ENCODE measurements at regions not wholly inside any gene's neighbourhood (a gene's known extent, or its start where the extent isn't known, plus 50 kb on each side); places are given as distances from the start of the nearest gene placed in this dataset.

DNA sequence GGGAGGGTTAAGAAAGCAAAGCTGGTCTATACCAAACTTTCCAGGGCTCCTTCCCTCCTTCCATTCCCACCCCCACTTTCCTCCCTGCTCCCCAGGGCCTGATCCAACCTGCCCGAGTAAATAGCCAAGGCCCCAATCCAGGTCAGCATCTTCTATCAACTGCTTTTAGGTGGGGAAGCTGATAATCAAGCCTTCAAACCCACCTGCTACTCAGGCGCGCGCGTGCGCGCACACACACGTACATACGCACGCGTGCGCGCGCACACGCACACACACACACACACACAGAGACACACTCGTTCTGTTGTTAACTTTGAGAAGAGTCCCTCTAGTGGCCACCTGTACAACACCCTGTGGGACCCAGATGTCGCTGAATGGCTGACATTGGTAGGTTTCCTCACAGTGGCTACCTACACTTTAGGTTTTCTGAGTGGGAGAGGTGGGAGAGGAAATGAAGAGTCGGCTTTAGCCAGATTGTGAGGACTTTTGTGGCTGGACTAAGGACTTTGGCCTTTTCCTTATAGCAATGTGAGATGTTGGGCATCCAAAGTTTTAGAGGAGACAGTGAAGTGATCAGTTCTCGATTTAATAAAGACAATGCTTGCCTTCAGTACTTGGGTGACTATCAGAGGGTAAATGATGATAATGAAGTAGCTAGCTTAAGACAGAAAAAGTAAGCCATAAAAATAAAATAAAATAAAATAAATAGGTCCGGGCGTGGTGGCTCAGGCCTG lies 179.9 kb upstream of the C2CD4B start:
- H3K4me3 Mint-ChIP-seq (ENCODE audit: unreplicated experiment) = peak overlapping the region; percentile 70
- H3K9me3 Mint-ChIP-seq (ENCODE audit: unreplicated experiment) = no peaks in the 10 kb centered on the region
- ChIA-PET CTCF (interaction anchor here (0.6 to 2.2 kb wide), 12 partner anchors 9 to 397 kb away, joined by 3 to 16 read pairs (median 4); no protein-coding TSS in a partner anchor), POLR2A (interaction anchor here (0.5 to 1.4 kb wide), 3 partner anchors 20 to 46 kb away, joined by 3 to 5 read pairs (median 4); no protein-coding TSS in a partner anchor)
- TF ChIP-seq, protein P1, sequence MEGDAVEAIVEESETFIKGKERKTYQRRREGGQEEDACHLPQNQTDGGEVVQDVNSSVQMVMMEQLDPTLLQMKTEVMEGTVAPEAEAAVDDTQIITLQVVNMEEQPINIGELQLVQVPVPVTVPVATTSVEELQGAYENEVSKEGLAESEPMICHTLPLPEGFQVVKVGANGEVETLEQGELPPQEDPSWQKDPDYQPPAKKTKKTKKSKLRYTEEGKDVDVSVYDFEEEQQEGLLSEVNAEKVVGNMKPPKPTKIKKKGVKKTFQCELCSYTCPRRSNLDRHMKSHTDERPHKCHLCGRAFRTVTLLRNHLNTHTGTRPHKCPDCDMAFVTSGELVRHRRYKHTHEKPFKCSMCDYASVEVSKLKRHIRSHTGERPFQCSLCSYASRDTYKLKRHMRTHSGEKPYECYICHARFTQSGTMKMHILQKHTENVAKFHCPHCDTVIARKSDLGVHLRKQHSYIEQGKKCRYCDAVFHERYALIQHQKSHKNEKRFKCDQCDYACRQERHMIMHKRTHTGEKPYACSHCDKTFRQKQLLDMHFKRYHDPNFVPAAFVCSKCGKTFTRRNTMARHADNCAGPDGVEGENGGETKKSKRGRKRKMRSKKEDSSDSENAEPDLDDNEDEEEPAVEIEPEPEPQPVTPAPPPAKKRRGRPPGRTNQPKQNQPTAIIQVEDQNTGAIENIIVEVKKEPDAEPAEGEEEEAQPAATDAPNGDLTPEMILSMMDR (IDR thresholded peaks at IDR 0.05; ENCODE audit: unreplicated experiment) = peak; percentile 55
- peak; percentile 66 for DNase-seq (ENCODE audit: unreplicated experiment)
- H3K4me1 Mint-ChIP-seq (ENCODE audit: insufficient read depth, unreplicated experiment) = peaks cover 7% of the 10 kb centered on the region
- H3K36me3 Mint-ChIP-seq (ENCODE audit: insufficient read depth, unreplicated experiment) = no peaks in the 10 kb centered on the region
- H3K27ac Mint-ChIP-seq (ENCODE audit: low read depth, unreplicated experiment) = no peak overlapping the region
- intact Hi-C loops (cut with micrococcal nuclease) = no loop called here
- H3K27me3 Mint-ChIP-seq (ENCODE audit: insufficient read depth, unreplicated experiment) = no peaks in the 10 kb centered on the region
- BruUV-seq (replicated peaks) = no TSS peak

DNA sequence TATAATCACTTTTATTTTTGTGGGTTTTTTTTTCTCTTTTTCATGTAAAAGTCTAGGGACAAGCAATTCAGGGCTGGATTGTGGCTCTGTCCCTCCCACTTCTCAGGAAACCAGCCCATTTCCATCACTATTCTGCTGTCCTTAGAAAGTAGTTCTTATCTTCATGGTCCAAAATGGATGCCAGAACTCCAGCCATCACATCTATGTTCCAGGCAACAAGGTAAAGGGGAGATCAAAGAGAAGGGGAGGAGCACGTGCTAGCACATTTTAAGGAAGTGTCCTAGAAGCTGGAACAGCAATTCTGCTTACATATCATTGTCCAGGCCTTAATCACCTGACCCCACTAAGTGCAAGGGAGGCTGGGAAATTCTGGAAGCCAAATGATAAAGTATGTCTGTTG lies 181.1 kb upstream of the C2CD4B start:
- Mint-ChIP-seq H3K4me3 (ENCODE audit: unreplicated experiment) (no peak overlapping the region), H3K27me3 (ENCODE audit: insufficient read depth, unreplicated experiment) (no peaks in the 10 kb centered on the region), H3K36me3 (ENCODE audit: insufficient read depth, unreplicated experiment) (no peaks in the 10 kb centered on the region), H3K4me1 (ENCODE audit: insufficient read depth, unreplicated experiment) (peaks cover 7% of the 10 kb centered on the region), H3K27ac (ENCODE audit: low read depth, unreplicated experiment) (no peak overlapping the region), H3K9me3 (ENCODE audit: unreplicated experiment) (no peaks in the 10 kb centered on the region)
- TF ChIP-seq, protein P1 (IDR thresholded peaks at IDR 0.05; ENCODE audit: unreplicated experiment) = no peak
- ChIA-PET CTCF (interaction anchor here (1.5 kb wide), 1 partner anchor 283 kb away, joined by 3 read pairs; no protein-coding TSS in a partner anchor), POLR2A (no interaction called here)
- intact Hi-C loops (cut with micrococcal nuclease) = no loop called here
- DNase-seq (ENCODE audit: unreplicated experiment) = no peak
- BruUV-seq (replicated peaks) = no TSS peak

DNA sequence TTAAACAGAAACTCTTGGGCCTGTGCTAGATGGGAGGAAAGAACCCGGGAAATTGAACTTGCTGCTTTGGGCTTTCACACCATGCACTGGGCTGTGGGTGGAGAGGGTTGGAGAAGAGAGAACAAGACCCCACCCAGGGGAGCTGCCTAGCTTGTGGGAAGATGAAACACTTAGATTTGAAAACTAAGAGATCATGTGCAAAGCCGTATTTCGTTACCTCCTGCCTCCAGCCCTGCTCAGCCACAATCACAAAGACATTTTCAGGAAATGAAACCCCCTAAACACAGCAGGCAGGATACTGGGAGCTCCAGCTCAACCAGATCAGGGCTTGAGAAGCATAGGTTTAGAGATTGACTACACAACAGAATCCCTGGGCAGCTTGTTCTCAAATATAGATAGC lies 183.0 kb upstream of the C2CD4B start:
- Mint-ChIP-seq H3K4me1 (ENCODE audit: insufficient read depth, unreplicated experiment) (peaks cover 7% of the 10 kb centered on the region), H3K27ac (ENCODE audit: low read depth, unreplicated experiment) (no peak overlapping the region), H3K9me3 (ENCODE audit: unreplicated experiment) (no peaks in the 10 kb centered on the region), H3K4me3 (ENCODE audit: unreplicated experiment) (no peak overlapping the region), H3K36me3 (ENCODE audit: insufficient read depth, unreplicated experiment) (no peaks in the 10 kb centered on the region), H3K27me3 (ENCODE audit: insufficient read depth, unreplicated experiment) (peaks cover 8% of the 10 kb centered on the region)
- ChIA-PET CTCF (interaction anchor here (0.6 kb wide), 1 partner anchor 697 kb away, joined by 4 read pairs; no protein-coding TSS in a partner anchor), POLR2A (no interaction called here)
- intact Hi-C loops (cut with micrococcal nuclease) = no loop called here
- BruUV-seq (replicated peaks) = no TSS peak
- TF ChIP-seq, protein P1 (IDR thresholded peaks at IDR 0.05; ENCODE audit: unreplicated experiment) = no peak
- DNase-seq (ENCODE audit: unreplicated experiment) = no peak

DNA sequence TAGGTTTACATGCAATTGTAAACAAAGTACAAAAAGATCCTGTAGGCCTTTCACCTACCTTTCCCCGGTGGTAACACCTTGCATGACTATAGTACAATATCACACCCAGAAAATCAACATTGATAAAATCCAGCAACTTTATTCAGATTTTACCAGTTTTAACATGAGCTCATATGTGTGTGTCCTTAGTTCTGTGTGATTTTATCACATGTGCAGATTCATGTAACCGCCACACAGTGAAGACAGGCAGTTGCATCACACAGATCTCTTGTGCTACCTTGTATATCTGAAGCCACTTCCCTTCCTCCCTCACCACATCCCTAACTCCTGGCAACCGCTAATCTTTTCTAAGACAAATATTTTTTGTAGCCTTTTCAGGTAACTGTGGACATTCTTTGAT lies 183.5 kb upstream of the C2CD4B start:
- no peak overlapping the region for H3K27ac Mint-ChIP-seq (ENCODE audit: low read depth, unreplicated experiment)
- no peak overlapping the region for H3K4me3 Mint-ChIP-seq (ENCODE audit: unreplicated experiment)
- CTCF ChIA-PET = no interaction called here
- peaks cover 13% of the 10 kb centered on the region for H3K27me3 Mint-ChIP-seq (ENCODE audit: insufficient read depth, unreplicated experiment)
- no peaks in the 10 kb centered on the region for H3K36me3 Mint-ChIP-seq (ENCODE audit: insufficient read depth, unreplicated experiment)
- no peaks in the 10 kb centered on the region for H3K9me3 Mint-ChIP-seq (ENCODE audit: unreplicated experiment)
- no peak for DNase-seq (ENCODE audit: unreplicated experiment)
- intact Hi-C loops (cut with micrococcal nuclease) = no loop called here
- TF ChIP-seq, protein P1 (IDR thresholded peaks at IDR 0.05; ENCODE audit: unreplicated experiment) = no peak
- peaks cover 7% of the 10 kb centered on the region for H3K4me1 Mint-ChIP-seq (ENCODE audit: insufficient read depth, unreplicated experiment)
- POLR2A ChIA-PET = no interaction called here
- no TSS peak for BruUV-seq (replicated peaks)
